Endothelial cell of umbilical vein (primary cell): ENCODE measurements at regions not wholly inside any gene's neighbourhood (a gene's known extent, or its start where the extent isn't known, plus 50 kb on each side); places are given as distances from the start of the nearest gene placed in this dataset.

Experiments
- BruUV-seq: library from RNA; stranded (reverse); fragments of 400-500 nt; replicated peaks from 2 replicates; lab custom pipeline; 2021; lab: Mats Ljungman, UMichigan
- CTCF ChIA-PET: fragments of 300-600, 350-600 bp; sonication (Branson Sonifier 250); formaldehyde crosslinking; loops from one replicate; lab custom pipeline; 2021; ENCODE audit warnings: antibody characterized with exemption, inconsistent platforms; lab: Charles Lee
- POLR2A ChIA-PET: fragments of 300-600, 350-600 bp; sonication (Branson Sonifier 250); formaldehyde crosslinking; loops from one replicate; lab custom pipeline; 2021; ENCODE audit warnings: antibody characterized with exemption, inconsistent platforms; lab: Charles Lee
- DNase-seq: peaks from one replicate; pipeline ENCODE4 v3.0.0-alpha.2; 2011; ENCODE audit warnings: low read depth, low spot score
- FAIRE-seq: peaks from 2 replicates; lab custom pipeline; 2011; peaks lifted over from hg19 to GRCh38; lab: Jason Lieb, UNC
- H2AFZ ChIP-seq: 2 replicates; pipeline ENCODE4 v1.6.0; 2012; ENCODE audit warnings: low read depth, low read length, control low read depth, inconsistent platforms
- H3K27ac ChIP-seq: 2 replicates; pipeline ENCODE4 v1.5.1; 2011; ENCODE audit warnings: low read depth, mild to moderate bottlenecking, control low read depth, low read length, moderate library complexity; ENCODE audit not compliant: insufficient read depth
- H3K27me3 ChIP-seq, 2 experiments: 2 replicates each; pipeline versions ENCODE4 v1.6.0 to v1.6.1; 2011; ENCODE audit warnings: low read length in 2 of 2, mixed read lengths in 1 of 2; ENCODE audit not compliant: control insufficient read depth in 2 of 2, insufficient read depth in 2 of 2
- H3K36me3 ChIP-seq, 2 experiments: 2 replicates in 1 of 2; 3 replicates in 1 of 2; pipeline ENCODE4 v1.5.1; 2011; ENCODE audit warnings: low read length in 2 of 2, mild to moderate bottlenecking in 1 of 2, moderate library complexity in 1 of 2; ENCODE audit not compliant: control insufficient read depth in 2 of 2, insufficient read depth in 2 of 2; ENCODE audit errors: extremely low read depth in 1 of 2
- H3K4me1 ChIP-seq: 3 replicates; pipeline ENCODE4 v1.5.1; 2011; ENCODE audit warnings: mild to moderate bottlenecking, low read length; ENCODE audit not compliant: control insufficient read depth, insufficient read depth; ENCODE audit errors: extremely low read depth
- H3K4me2 ChIP-seq: 2 replicates; pipeline ENCODE4 v1.6.1; 2011; ENCODE audit warnings: low read length, control low read depth, mixed read lengths; ENCODE audit not compliant: insufficient read depth
- H3K4me3 ChIP-seq, 3 experiments: fragments of 200-600 bp in 1 of 3; sonication (generic), shearing (Covaris generic) in 1 of 3; replicated peaks in 1 of 3; 2 replicates each; pipeline ENCODE4 v1.5.1; 2011 to 2016; ENCODE audit warnings: control low read depth in 3 of 3, low read length in 3 of 3, mild to moderate bottlenecking in 2 of 3, inconsistent platforms in 1 of 3, low read depth in 1 of 3, moderate library complexity in 1 of 3; ENCODE audit not compliant: insufficient read depth in 1 of 3
- H3K79me2 ChIP-seq: 2 replicates; pipeline ENCODE4 v1.6.0; 2012; ENCODE audit warnings: low read length, inconsistent platforms; ENCODE audit not compliant: control insufficient read depth, insufficient read depth
- H3K9ac ChIP-seq: replicated peaks from 2 replicates; pipeline ENCODE3; 2011; ENCODE audit warnings: low read length, control low read depth; ENCODE audit not compliant: insufficient read depth; ENCODE audit errors: extremely low read depth
- H3K9me1 ChIP-seq: replicated peaks from 3 replicates; pipeline ENCODE4 v1.6.0; 2011; ENCODE audit warnings: mild to moderate bottlenecking, low read length; ENCODE audit not compliant: control insufficient read depth, insufficient read depth; ENCODE audit errors: extremely low read depth
- H3K9me3 ChIP-seq: replicated peaks from 2 replicates; pipeline ENCODE4 v1.5.1; 2012; ENCODE audit warnings: low read length, inconsistent platforms; ENCODE audit not compliant: control insufficient read depth, insufficient read depth
- H4K20me1 ChIP-seq: replicated peaks from 2 replicates; pipeline ENCODE3; 2011; ENCODE audit warnings: mild to moderate bottlenecking, low read length; ENCODE audit not compliant: control insufficient read depth, insufficient read depth; ENCODE audit errors: extremely low read depth
- CTCF ChIP-seq, 2 donors: IDR thresholded peaks; 1 replicate in 1 of 2; 2 replicates in 1 of 2; pipeline ENCODE4 v1.5.1; 2011; ENCODE audit warnings: low read length in 2 of 2, mild to moderate bottlenecking in 2 of 2, moderate library complexity in 2 of 2, control low read depth in 1 of 2, inconsistent platforms in 1 of 2, low read depth in 1 of 2; ENCODE audit not compliant: insufficient read depth in 1 of 2; ENCODE audit errors: extremely low read depth in 1 of 2
- EZH2 ChIP-seq: IDR thresholded peaks from 2 replicates; pipeline ENCODE4 v1.6.1; 2012; ENCODE audit warnings: borderline replicate concordance, low read depth, mild to moderate bottlenecking, moderate library complexity, low read length, inconsistent platforms; ENCODE audit not compliant: severe bottlenecking
- FOS ChIP-seq: IDR thresholded peaks from 2 replicates; pipeline ENCODE4 v1.6.1; 2011; ENCODE audit warnings: mild to moderate bottlenecking, low read length, moderate library complexity, borderline replicate concordance; ENCODE audit not compliant: insufficient read depth
- GATA2 ChIP-seq: IDR thresholded peaks from 2 replicates; pipeline ENCODE4 v1.7.0; 2011; ENCODE audit warnings: low read depth, mild to moderate bottlenecking, moderate library complexity, mixed read lengths, low read length; ENCODE audit not compliant: insufficient read length, insufficient read depth
- JUN ChIP-seq: IDR thresholded peaks from 2 replicates; pipeline ENCODE4 v1.6.1; 2011; ENCODE audit warnings: borderline replicate concordance, low read depth; ENCODE audit not compliant: insufficient read length, insufficient read depth
- MAX ChIP-seq: IDR thresholded peaks from 2 replicates; pipeline ENCODE4 v1.6.1; 2011; ENCODE audit not compliant: insufficient read depth, insufficient read length
- MYC ChIP-seq: IDR thresholded peaks from one replicate; pipeline ENCODE4 v1.6.1; 2011; ENCODE audit warnings: mild to moderate bottlenecking, low read depth, low read length
- POLR2A ChIP-seq: IDR thresholded peaks from 2 replicates; pipeline ENCODE4 v1.6.1; 2012; ENCODE audit warnings: low read depth, mild to moderate bottlenecking, control low read depth, low read length
- POLR2AphosphoS5 ChIP-seq: IDR thresholded peaks from 2 replicates; pipeline ENCODE4 v1.6.1; 2012; ENCODE audit warnings: low read depth, mild to moderate bottlenecking, control low read depth, low read length, moderate library complexity; ENCODE audit not compliant: insufficient read depth
- dilution Hi-C: fragments of 300-500 bp; cut with MboI; formaldehyde crosslinking; loops from one replicate; pipeline ENCODE4 v1.15.0; 2019; ENCODE audit warnings: low sequenced_read_pairs; ENCODE audit not compliant: extremely low pct_ligation_motif_present
- intact Hi-C: fragments of 100-400 bp; cut with micrococcal nuclease; formaldehyde crosslinking; loops from one replicate; pipeline ENCODE4 v1.10.0; 2022

- Histone ChIP-seq H3K9me3 (no peaks in the 10 kb centered on the region), H3K4me1 (no peaks in the 10 kb centered on the region), H3K9me1 (no peaks in the 10 kb centered on the region), H3K9ac (no peak overlapping the region), H3K27me3 (no peaks in the 10 kb centered on the region), H3K4me3 (no peak overlapping the region), H3K79me2 (no peaks in the 10 kb centered on the region), H3K36me3 (no peaks in the 10 kb centered on the region), H3K4me2 (no peak overlapping the region), H4K20me1 (no peaks in the 10 kb centered on the region), H3K27ac (no peak overlapping the region), H2AFZ (no peak overlapping the region)
- DNase-seq (no peak), FAIRE-seq (no peak)
- BruUV-seq: no TSS peak
- dilution Hi-C loops (no loop called here), intact Hi-C loops (no loop called here)
- CTCF ChIA-PET: no interaction called here
- POLR2A ChIA-PET: no interaction called here
- TF ChIP-seq JUN: no peak
- no peak for TF ChIP-seq EZH2
- TF ChIP-seq POLR2AphosphoS5: no peak
- TF ChIP-seq FOS: no peak
- TF ChIP-seq CTCF (IDR thresholded peaks at IDR 0.05; ENCODE audit: extremely low read depth in 1 of 2, insufficient read depth in 1 of 2, low read depth in 1 of 2, low read length in 2 of 2): no peak
- no peak for TF ChIP-seq POLR2A
- TF ChIP-seq GATA2: no peak
- no peak for TF ChIP-seq MAX
- TF ChIP-seq MYC: no peak
These were observed 73.3 kb upstream of the L3MBTL4 start for GRCh38 chr18:6487968-6488367.
